HCT116 (cell line): ENCODE measurements at regions not wholly inside any gene's neighbourhood (a gene's known extent, or its start where the extent isn't known, plus 50 kb on each side); places are given as distances from the start of the nearest gene placed in this dataset.

ENCODE experiments used
- ATAC-seq: fragments of 200-7000 bp; cut with Tn5 transposase; 2 replicates; pipeline ENCODE4 v1.9.1; 2020; ENCODE audit warnings: mild to moderate bottlenecking, moderate library complexity
- BruUV-seq: library from RNA; stranded (reverse); fragments of 400-500 nt; replicated peaks from 2 replicates; lab custom pipeline; 2021; lab: Mats Ljungman, UMichigan
- CTCF ChIA-PET: fragments of 300-600 bp; sonication (Branson Sonifier 250); formaldehyde crosslinking; loops from one replicate; lab custom pipeline; 2021; ENCODE audit warnings: antibody characterized with exemption; lab: Charles Lee
- POLR2A ChIA-PET: fragments of 300-600, 350-600 bp; sonication (Branson Sonifier 250); formaldehyde crosslinking; loops from one replicate; lab custom pipeline; 2021; ENCODE audit warnings: antibody characterized with exemption; lab: Charles Lee
- RAD21 ChIA-PET, 2 experiments: fragments of 300-600 bp; sonication (Branson Sonifier 250); formaldehyde crosslinking; loops; one replicate each; lab custom pipeline; 2023; ENCODE audit warnings: low total read pairs in 2 of 2; ENCODE audit not compliant: uncharacterized antibody in 2 of 2, unreplicated experiment in 2 of 2, low non-redundant PET in 1 of 2; lab: Charles Lee
- DNase-seq: peaks from one replicate; pipeline ENCODE4 v3.0.0-alpha.2; 2010; ENCODE audit warnings: low read depth, low spot score
- H2AFZ ChIP-seq: fragments of 200-600 bp; shearing (Covaris generic), sonication (generic); 2 replicates; pipeline ENCODE4 v1.6.1; 2017; ENCODE audit warnings: low read depth, mixed run types, mixed read lengths, antibody characterized with exemption, low read length; ENCODE audit not compliant: poor library complexity, severe bottlenecking
- H3K27ac ChIP-seq: 2 replicates; pipeline ENCODE4 v1.5.1; 2012; ENCODE audit warnings: low read depth, low read length
- H3K27me3 ChIP-seq: fragments of 200-600 bp; sonication (generic); 2 replicates; pipeline ENCODE4 v1.6.1; 2016; ENCODE audit warnings: mixed run types, low read length, mixed read lengths; ENCODE audit not compliant: insufficient read depth
- H3K36me3 ChIP-seq, 2 experiments: fragments of 200-500 bp in 1 of 2; fragments of 200-600 bp in 1 of 2; sonication (Bioruptor generic) in 1 of 2; sonication (generic) in 1 of 2; 2 replicates each; pipeline versions ENCODE4 v1.5.1 to v1.6.1; 2014 to 2016; ENCODE audit warnings: low read length in 2 of 2, inconsistent platforms in 1 of 2, mixed read lengths in 1 of 2, mixed run types in 1 of 2; ENCODE audit not compliant: insufficient read depth in 2 of 2, control insufficient read depth in 1 of 2
- H3K4me1 ChIP-seq, 2 experiments: fragments of 200-600 bp in 1 of 2; sonication (generic) in 1 of 2; 2 replicates each; pipeline versions ENCODE4 v1.5.1 to v1.6.1; 2012 to 2017; ENCODE audit warnings: low read length in 2 of 2, inconsistent platforms in 1 of 2, mild to moderate bottlenecking in 1 of 2, mixed read lengths in 1 of 2, mixed run types in 1 of 2, moderate library complexity in 1 of 2; ENCODE audit not compliant: insufficient read depth in 2 of 2, control insufficient read depth in 1 of 2
- H3K4me2 ChIP-seq: fragments of 200-600 bp; sonication (generic); 2 replicates; pipeline ENCODE4 v1.6.1; 2017; ENCODE audit warnings: mixed run types, low read length, mixed read lengths
- H3K4me3 ChIP-seq, 2 experiments: fragments of 200-600 bp in 1 of 2; sonication (generic) in 1 of 2; replicated peaks in 1 of 2; 2 replicates each; pipeline ENCODE4 v1.5.1; 2011 to 2016; ENCODE audit warnings: low read length in 2 of 2, control low read depth in 1 of 2, low read depth in 1 of 2, mild to moderate bottlenecking in 1 of 2, mixed read lengths in 1 of 2, mixed run types in 1 of 2
- H3K79me2 ChIP-seq: fragments of 200-600 bp; sonication (generic); 2 replicates; pipeline ENCODE4 v1.6.1; 2017; ENCODE audit warnings: mild to moderate bottlenecking, mixed run types, low read length, moderate library complexity, mixed read lengths; ENCODE audit not compliant: insufficient read depth
- H3K9ac ChIP-seq: fragments of 200-600 bp; sonication (generic); 2 replicates; pipeline ENCODE4 v1.6.1; 2016; ENCODE audit warnings: low read length, mixed read lengths
- H3K9me2 ChIP-seq: fragments of 200-600 bp; sonication (generic), shearing (Covaris generic); 2 replicates; pipeline ENCODE4 v1.6.1; 2017; ENCODE audit warnings: mixed run types, mild to moderate bottlenecking, moderate library complexity; ENCODE audit not compliant: insufficient read depth
- H3K9me3 ChIP-seq, 2 experiments: fragments of 200-500 bp in 1 of 2; fragments of 200-600 bp in 1 of 2; sonication (Bioruptor generic) in 1 of 2; sonication (generic) in 1 of 2; 2 replicates each; pipeline ENCODE4 v1.6.1; 2014 to 2017; ENCODE audit warnings: low read length in 2 of 2, mixed read lengths in 2 of 2, inconsistent platforms in 1 of 2, low read depth in 1 of 2, mild to moderate bottlenecking in 1 of 2, mixed run types in 1 of 2, moderate library complexity in 1 of 2; ENCODE audit not compliant: control insufficient read depth in 1 of 2, insufficient read depth in 1 of 2
- H4K20me1 ChIP-seq: fragments of 200-600 bp; sonication (generic), shearing (Covaris generic); 2 replicates; pipeline ENCODE4 v1.6.1; 2017; ENCODE audit warnings: mixed run types, mild to moderate bottlenecking, moderate library complexity; ENCODE audit not compliant: insufficient read depth
- EZH2 ChIP-seq: fragments of 200-600 bp; sonication (generic); IDR thresholded peaks from 2 replicates; pipeline ENCODE4 v1.6.1; 2017; ENCODE audit warnings: antibody characterized with exemption, mixed run types
- POLR2AphosphoS5 ChIP-seq: IDR thresholded peaks from 2 replicates; pipeline ENCODE4 v1.6.1; 2011; ENCODE audit warnings: mild to moderate bottlenecking, low read depth, low read length, moderate library complexity
- intact Hi-C: fragments of 100-400 bp; cut with micrococcal nuclease; formaldehyde crosslinking; loops from 2 replicates; pipeline ENCODE4 v1.10.0; 2022

DNA sequence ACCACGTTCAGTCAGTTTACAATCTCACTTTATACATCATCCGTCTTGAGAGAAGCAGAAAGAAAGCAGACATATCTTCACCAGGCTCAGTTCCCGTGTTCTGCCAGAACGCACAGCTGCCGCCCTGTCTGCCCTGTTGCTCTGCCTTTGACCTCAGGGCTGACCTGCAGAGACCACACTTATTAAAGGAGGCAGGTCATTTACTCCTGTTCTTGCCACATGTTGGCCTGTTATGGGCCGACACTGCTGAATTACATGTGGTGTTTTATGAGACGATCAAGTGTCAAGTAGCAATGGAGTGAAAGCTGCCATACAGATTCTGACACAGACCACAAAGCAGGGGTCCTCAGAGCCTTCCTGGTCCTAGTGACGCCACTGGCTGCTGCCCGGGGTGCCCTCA lies 232.2 kb downstream of the TTC32 start:
- Histone ChIP-seq H3K9me3 (no peaks in the 10 kb centered on the region), H3K36me3 (no peaks in the 10 kb centered on the region), H3K9me2 (no peaks in the 10 kb centered on the region), H3K79me2 (no peaks in the 10 kb centered on the region), H4K20me1 (no peaks in the 10 kb centered on the region), H3K27ac (no peak overlapping the region), H3K4me1 (peaks cover 5 to 19% of the 10 kb centered on the region in 2 experiments; a peak in 3 of 4 replicates), H3K9ac (no peak overlapping the region), H3K4me3 (no peak overlapping the region), H3K27me3 (no peaks in the 10 kb centered on the region), H3K4me2 (no peak overlapping the region), H2AFZ (no peak overlapping the region)
- RAD21 ChIA-PET: no interaction called here
- ATAC-seq (no peak), DNase-seq (no peak)
- intact Hi-C loops: loop anchor here (5.0 kb wide), 1 partner anchor 917 kb away; no protein-coding TSS in a partner anchor
- no TSS peak for BruUV-seq
- TF ChIP-seq POLR2AphosphoS5: no peak
- POLR2A ChIA-PET: no interaction called here
- CTCF ChIA-PET: no interaction called here

DNA sequence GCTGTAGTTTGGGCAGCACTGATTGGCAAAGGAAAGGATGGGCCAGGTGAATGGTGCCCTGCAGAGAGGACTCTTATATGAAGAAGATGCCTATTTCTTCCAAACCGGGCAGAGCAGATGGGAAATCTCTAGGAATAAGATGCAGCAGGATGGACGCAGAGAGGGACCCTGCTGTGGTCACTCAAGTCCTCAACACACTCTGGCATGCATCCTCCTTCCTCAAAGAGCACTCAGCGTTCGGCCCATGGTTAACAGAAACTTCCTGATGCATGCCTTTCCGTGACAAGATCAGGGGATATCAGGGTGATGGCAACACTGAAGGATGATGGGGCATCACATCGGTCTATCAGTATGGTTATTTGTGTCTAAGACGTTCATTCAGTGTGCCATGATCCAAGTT lies 232.7 kb downstream of the TTC32 start:
- Histone ChIP-seq H3K27me3 (no peaks in the 10 kb centered on the region), H3K4me1 (peaks cover 7 to 19% of the 10 kb centered on the region in 2 experiments; a peak in 3 of 4 replicates), H3K9ac (no peak overlapping the region), H3K79me2 (no peaks in the 10 kb centered on the region), H3K27ac (no peak overlapping the region), H3K4me2 (no peak overlapping the region), H3K9me3 (no peaks in the 10 kb centered on the region), H2AFZ (no peak overlapping the region), H4K20me1 (no peaks in the 10 kb centered on the region), H3K36me3 (no peaks in the 10 kb centered on the region), H3K4me3 (no peak overlapping the region), H3K9me2 (no peaks in the 10 kb centered on the region)
- no peak for TF ChIP-seq EZH2
- BruUV-seq: no TSS peak
- ChIA-PET CTCF (interaction anchor here (5.5 kb wide), 1 partner anchor 299 kb away, joined by 48 read pairs; no protein-coding TSS in a partner anchor), RAD21 (no interaction called here), POLR2A (no interaction called here)
- DNase-seq: no peak
- intact Hi-C loops: loop anchor here (5.0 kb wide), 1 partner anchor 917 kb away; no protein-coding TSS in a partner anchor
- ATAC-seq: no peak
